PC-9 (cell line): ENCODE measurements at regions not wholly inside any gene's neighbourhood (a gene's known extent, or its start where the extent isn't known, plus 50 kb on each side); places are given as distances from the start of the nearest gene placed in this dataset.

Experiments used
- BruUV-seq: library from RNA; stranded (reverse); fragments of 400-500 nt; replicated peaks from 2 replicates; lab custom pipeline; 2021; lab: Mats Ljungman, UMichigan
- CTCF ChIA-PET: fragments of 300-600 bp; sonication (Branson Sonifier 250); formaldehyde crosslinking; loops from one replicate; lab custom pipeline; 2022; ENCODE audit warnings: antibody characterized with exemption; lab: Charles Lee
- POLR2A ChIA-PET: fragments of 300-600 bp; sonication (Branson Sonifier 250); formaldehyde crosslinking; loops from one replicate; lab custom pipeline; 2022; ENCODE audit warnings: antibody characterized with exemption; ENCODE audit not compliant: unreplicated experiment; lab: Charles Lee
- DNase-seq, 2 experiments: peaks; one replicate each; pipeline versions ENCODE4 v3.0.0 to v3.0.0-alpha.2; 2015 to 2022; ENCODE audit warnings: mixed read lengths in 1 of 2
- H2AFZ ChIP-seq: fragments of 200-600 bp; sonication (generic); 2 replicates; pipeline ENCODE4 v1.8.1; 2017; ENCODE audit warnings: antibody characterized with exemption
- H3F3A ChIP-seq: fragments of 200-600 bp; sonication (generic); 2 replicates; pipeline ENCODE4 v1.8.1; 2017; ENCODE audit warnings: antibody characterized with exemption, mild to moderate bottlenecking, low read depth; ENCODE audit not compliant: insufficient read depth
- H3K27ac ChIP-seq: fragments of 200-600 bp; sonication (generic); 2 replicates; pipeline ENCODE4 v1.6.1; 2016; ENCODE audit warnings: mixed run types
- H3K27me3 ChIP-seq: fragments of 200-600 bp; sonication (generic); 2 replicates; pipeline ENCODE4 v1.6.1; 2016; ENCODE audit warnings: low read depth, mixed run types; ENCODE audit not compliant: insufficient read depth
- H3K36me3 ChIP-seq: fragments of 200-600 bp; sonication (generic); 2 replicates; pipeline ENCODE4 v1.6.1; 2016; ENCODE audit warnings: low read depth, mixed run types
- H3K4me1 ChIP-seq: fragments of 200-600 bp; sonication (generic); replicated peaks from 2 replicates; pipeline ENCODE4 v1.6.1; 2016; ENCODE audit warnings: mixed run types; ENCODE audit not compliant: insufficient read depth
- H3K4me2 ChIP-seq: fragments of 200-600 bp; sonication (generic); 2 replicates; pipeline ENCODE4 v1.6.1; 2017; ENCODE audit warnings: mixed run types
- H3K4me3 ChIP-seq: fragments of 200-600 bp; sonication (generic); 2 replicates; pipeline ENCODE4 v1.6.1; 2016; ENCODE audit warnings: mixed run types
- H3K79me2 ChIP-seq: fragments of 200-600 bp; sonication (generic); 2 replicates; pipeline ENCODE4 v1.6.1; 2017; ENCODE audit warnings: low read depth, mixed run types
- H3K9me2 ChIP-seq: fragments of 200-600 bp; sonication (generic); 2 replicates; pipeline ENCODE4 v1.8.1; 2017; ENCODE audit warnings: mild to moderate bottlenecking; ENCODE audit not compliant: insufficient read depth
- H3K9me3 ChIP-seq: fragments of 200-600 bp; sonication (generic); 2 replicates; pipeline ENCODE4 v1.8.1; 2016; ENCODE audit warnings: low read depth; ENCODE audit not compliant: insufficient read depth
- H4K20me1 ChIP-seq: fragments of 200-600 bp; sonication (generic); 2 replicates; pipeline ENCODE4 v1.8.1; 2017; ENCODE audit not compliant: insufficient read depth
- EZH2 ChIP-seq: fragments of 200-600 bp; sonication (generic); IDR thresholded peaks from 2 replicates; pipeline ENCODE4 v1.8.0; 2017; ENCODE audit warnings: antibody characterized with exemption, low read depth
- intact Hi-C: fragments of 100-400 bp; cut with micrococcal nuclease; formaldehyde crosslinking; loops from one replicate; pipeline ENCODE4 v1.10.0; 2022; ENCODE audit not compliant: unreplicated experiment
- TF ChIP-seq, protein P1 (sequence below): fragments of 200-600 bp; sonication (generic); conservative IDR thresholded peaks from 2 replicates; pipeline ENCODE4 v1.6.1; 2017; ENCODE audit warnings: mixed run types, antibody characterized with exemption, mild to moderate bottlenecking, moderate library complexity

- intact Hi-C loops = no loop called here
- no peak overlapping the region for H3K4me2 ChIP-seq
- no peaks in the 10 kb centered on the region for H3K9me2 ChIP-seq
- H3K4me1 ChIP-seq = no peaks in the 10 kb centered on the region
- no peak overlapping the region for H2AFZ ChIP-seq
- DNase-seq = no peak
- no peaks in the 10 kb centered on the region for H4K20me1 ChIP-seq
- H3K36me3 ChIP-seq = no peaks in the 10 kb centered on the region
- H3F3A ChIP-seq = no peaks in the 10 kb centered on the region
- no peaks in the 10 kb centered on the region for H3K9me3 ChIP-seq
- TF ChIP-seq EZH2 = no peak
- TF ChIP-seq, protein P1, sequence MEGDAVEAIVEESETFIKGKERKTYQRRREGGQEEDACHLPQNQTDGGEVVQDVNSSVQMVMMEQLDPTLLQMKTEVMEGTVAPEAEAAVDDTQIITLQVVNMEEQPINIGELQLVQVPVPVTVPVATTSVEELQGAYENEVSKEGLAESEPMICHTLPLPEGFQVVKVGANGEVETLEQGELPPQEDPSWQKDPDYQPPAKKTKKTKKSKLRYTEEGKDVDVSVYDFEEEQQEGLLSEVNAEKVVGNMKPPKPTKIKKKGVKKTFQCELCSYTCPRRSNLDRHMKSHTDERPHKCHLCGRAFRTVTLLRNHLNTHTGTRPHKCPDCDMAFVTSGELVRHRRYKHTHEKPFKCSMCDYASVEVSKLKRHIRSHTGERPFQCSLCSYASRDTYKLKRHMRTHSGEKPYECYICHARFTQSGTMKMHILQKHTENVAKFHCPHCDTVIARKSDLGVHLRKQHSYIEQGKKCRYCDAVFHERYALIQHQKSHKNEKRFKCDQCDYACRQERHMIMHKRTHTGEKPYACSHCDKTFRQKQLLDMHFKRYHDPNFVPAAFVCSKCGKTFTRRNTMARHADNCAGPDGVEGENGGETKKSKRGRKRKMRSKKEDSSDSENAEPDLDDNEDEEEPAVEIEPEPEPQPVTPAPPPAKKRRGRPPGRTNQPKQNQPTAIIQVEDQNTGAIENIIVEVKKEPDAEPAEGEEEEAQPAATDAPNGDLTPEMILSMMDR = no peak
- H3K79me2 ChIP-seq = no peaks in the 10 kb centered on the region
- H3K4me3 ChIP-seq = no peak overlapping the region
- no TSS peak for BruUV-seq
- CTCF ChIA-PET = no interaction called here
- no peak overlapping the region for H3K27ac ChIP-seq
- POLR2A ChIA-PET = no interaction called here
- peaks cover 72% of the 10 kb centered on the region for H3K27me3 ChIP-seq
These were observed 79.3 kb downstream of the PCTP start for GRCh38 chr17:55829995-55830612.

GRCh38 chr17:55830699-55831471 lies 80.0 kb downstream of the PCTP start:
- CTCF ChIA-PET = no interaction called here

GRCh38 chr17:55833306-55833705 lies 82.5 kb downstream of the PCTP start:
- no peaks in the 10 kb centered on the region for H3K36me3 ChIP-seq
- POLR2A ChIA-PET = no interaction called here
- H2AFZ ChIP-seq = no peak overlapping the region
- no TSS peak for BruUV-seq
- no peaks in the 10 kb centered on the region for H3K9me3 ChIP-seq
- H3K9me2 ChIP-seq = no peaks in the 10 kb centered on the region
- DNase-seq = no peak
- no peaks in the 10 kb centered on the region for H3F3A ChIP-seq
- TF ChIP-seq, protein P1 = no peak
- no peak for TF ChIP-seq EZH2
- intact Hi-C loops = no loop called here
- CTCF ChIA-PET = no interaction called here
- H3K4me1 ChIP-seq = no peaks in the 10 kb centered on the region
- no peak overlapping the region for H3K4me2 ChIP-seq
- H3K27ac ChIP-seq = no peak overlapping the region
- H4K20me1 ChIP-seq = no peaks in the 10 kb centered on the region
- peaks cover 72% of the 10 kb centered on the region for H3K27me3 ChIP-seq
- no peaks in the 10 kb centered on the region for H3K79me2 ChIP-seq
- H3K4me3 ChIP-seq = no peak overlapping the region

More at GRCh38 chr17:55830699-55831471, 80.0 kb downstream of the PCTP start:
- DNase-seq = no peak
- no peaks in the 10 kb centered on the region for H3F3A ChIP-seq
- no peaks in the 10 kb centered on the region for H3K36me3 ChIP-seq
- H4K20me1 ChIP-seq = no peaks in the 10 kb centered on the region
- no peak overlapping the region for H2AFZ ChIP-seq
- no peak overlapping the region for H3K4me2 ChIP-seq
- TF ChIP-seq, protein P1 = no peak
- no peak for TF ChIP-seq EZH2
- POLR2A ChIA-PET = no interaction called here
- no peak overlapping the region for H3K27ac ChIP-seq
- H3K9me2 ChIP-seq = no peaks in the 10 kb centered on the region
- no TSS peak for BruUV-seq
- H3K79me2 ChIP-seq = no peaks in the 10 kb centered on the region
- no peaks in the 10 kb centered on the region for H3K9me3 ChIP-seq
- intact Hi-C loops = no loop called here
- H3K4me1 ChIP-seq = no peaks in the 10 kb centered on the region
- H3K4me3 ChIP-seq = no peak overlapping the region
- peaks cover 72% of the 10 kb centered on the region for H3K27me3 ChIP-seq
